Endothelial cell (in vitro differentiated cells): ENCODE measurements at regions not wholly inside any gene's neighbourhood (a gene's known extent, or its start where the extent isn't known, plus 50 kb on each side); places are given as distances from the start of the nearest gene placed in this dataset.
"Not testable (repeated sequence)": the region's sequence is repeated elsewhere in the genome, so short reads cannot be mapped to it uniquely, and the experiment has no call there.

Source experiments
- DNase-seq: peaks from one replicate; pipeline ENCODE4 v3.0.0; 2021; ENCODE audit warnings: low spot score
- H3K27ac Mint-ChIP-seq: one replicate; pipeline ENCODE4 v1.8.0; 2021; ENCODE audit warnings: mixed read lengths, inconsistent platforms; ENCODE audit not compliant: unreplicated experiment
- H3K27me3 Mint-ChIP-seq: one replicate; pipeline ENCODE4 v1.8.0; 2021; ENCODE audit warnings: mild to moderate bottlenecking, moderate library complexity, mixed read lengths, inconsistent platforms; ENCODE audit not compliant: unreplicated experiment
- H3K36me3 Mint-ChIP-seq: one replicate; pipeline ENCODE4 v1.8.0; 2021; ENCODE audit warnings: mild to moderate bottlenecking, low read depth, mixed read lengths, inconsistent platforms; ENCODE audit not compliant: unreplicated experiment
- H3K4me1 Mint-ChIP-seq: one replicate; pipeline ENCODE4 v1.8.0; 2021; ENCODE audit warnings: mild to moderate bottlenecking, mixed read lengths, inconsistent platforms; ENCODE audit not compliant: unreplicated experiment
- H3K4me3 Mint-ChIP-seq: one replicate; pipeline ENCODE4 v1.8.0; 2021; ENCODE audit warnings: mild to moderate bottlenecking, mixed read lengths, inconsistent platforms; ENCODE audit not compliant: unreplicated experiment
- H3K9me3 Mint-ChIP-seq: one replicate; pipeline ENCODE4 v1.8.0; 2021; ENCODE audit warnings: mixed read lengths, inconsistent platforms; ENCODE audit not compliant: unreplicated experiment
- CTCF ChIP-seq: fragments of 200-600 bp; sonication (generic); IDR thresholded peaks from one replicate; pipeline ENCODE4 v1.5.0; 2021; ENCODE audit warnings: antibody characterized with exemption; ENCODE audit not compliant: unreplicated experiment

- DNase-seq, result no peak
- H3K36me3 Mint-ChIP-seq, result peaks cover 5% of the 10 kb centered on the region
- H3K27ac Mint-ChIP-seq, result no peak overlapping the region
- H3K9me3 Mint-ChIP-seq, result peaks cover 14% of the 10 kb centered on the region
- H3K27me3 Mint-ChIP-seq, result peaks cover 5% of the 10 kb centered on the region
- no peak overlapping the region for H3K4me3 Mint-ChIP-seq
- TF ChIP-seq CTCF, result no peak
- H3K4me1 Mint-ChIP-seq, result no peaks in the 10 kb centered on the region
Measured at GRCh38 chr6:86285876-86286275, 643.2 kb upstream of the SYNCRIP start.

- DNase-seq, H3K4me1 Mint-ChIP-seq, H3K27me3 Mint-ChIP-seq, H3K27ac Mint-ChIP-seq, H3K36me3 Mint-ChIP-seq, H3K4me3 Mint-ChIP-seq: not testable (repeated sequence)
- H3K9me3 Mint-ChIP-seq, result peaks cover 16% of the 10 kb centered on the region
Measured at GRCh38 chr6:86284809-86285480, 642.3 kb upstream of the SYNCRIP start.

GRCh38 chr6:86283596-86283995 is 640.9 kb upstream of the SYNCRIP start:
- H3K9me3 Mint-ChIP-seq, result peaks cover 16% of the 10 kb centered on the region
- not testable (repeated sequence) for DNase-seq, H3K36me3 Mint-ChIP-seq, H3K4me1 Mint-ChIP-seq, H3K27me3 Mint-ChIP-seq, H3K4me3 Mint-ChIP-seq, H3K27ac Mint-ChIP-seq

- Mint-ChIP-seq H3K27ac (no peak overlapping the region), H3K4me3 (no peak overlapping the region), H3K4me1 (no peaks in the 10 kb centered on the region), H3K9me3 (peaks cover 13% of the 10 kb centered on the region), H3K36me3 (no peaks in the 10 kb centered on the region), H3K27me3 (peaks cover 3% of the 10 kb centered on the region)
- TF ChIP-seq CTCF, result no peak
- DNase-seq, result no peak
Measured at GRCh38 chr6:86276056-86276455, 633.4 kb upstream of the SYNCRIP start.

- no peaks in the 10 kb centered on the region for H3K36me3 Mint-ChIP-seq
- peaks cover 4% of the 10 kb centered on the region for H3K27me3 Mint-ChIP-seq
- no peak overlapping the region for H3K4me3 Mint-ChIP-seq
- H3K9me3 Mint-ChIP-seq, result peaks cover 9% of the 10 kb centered on the region
- H3K4me1 Mint-ChIP-seq, result no peaks in the 10 kb centered on the region
- no peak for TF ChIP-seq CTCF
- H3K27ac Mint-ChIP-seq, result no peak overlapping the region
- DNase-seq, result no peak
Measured at GRCh38 chr6:86273936-86274335, 631.2 kb upstream of the SYNCRIP start.

GRCh38 chr6:86256615-86257187 is 614.0 kb upstream of the SYNCRIP start:
- Mint-ChIP-seq H3K4me3 (no peak overlapping the region), H3K9me3 (no peaks in the 10 kb centered on the region), H3K27me3 (peaks cover 1% of the 10 kb centered on the region), H3K27ac (no peak overlapping the region), H3K36me3 (no peaks in the 10 kb centered on the region), H3K4me1 (no peaks in the 10 kb centered on the region)
- DNase-seq, result no peak
- TF ChIP-seq CTCF, result no peak
